ENCODE measurements at regions not wholly inside any gene's neighbourhood (a gene's known extent, or its start where the extent isn't known, plus 50 kb on each side); places are given as distances from the start of the nearest gene placed in this dataset.

DNA sequence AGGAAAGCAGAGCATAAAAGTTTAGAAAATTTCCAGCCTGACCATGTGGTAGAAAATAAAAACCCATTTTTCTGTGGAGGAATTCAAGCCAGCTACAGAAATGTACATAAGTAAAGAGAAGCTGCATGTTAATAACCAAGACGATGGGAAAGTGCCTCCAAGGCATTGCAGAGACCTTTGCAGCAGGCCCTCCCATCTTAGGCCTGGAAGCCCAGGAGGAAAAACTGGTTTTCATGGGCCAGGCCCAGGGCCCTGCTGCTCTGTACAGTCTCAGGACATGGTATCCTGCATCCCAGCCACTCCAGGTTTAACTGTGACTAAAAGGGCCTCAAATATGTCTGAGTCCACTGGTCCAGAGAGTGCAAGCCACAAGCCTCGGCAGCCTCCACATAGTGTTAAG is 754.8 kb upstream of the RIOK2 start:
- CTCF ChIA-PET: no interaction called here

DNA sequence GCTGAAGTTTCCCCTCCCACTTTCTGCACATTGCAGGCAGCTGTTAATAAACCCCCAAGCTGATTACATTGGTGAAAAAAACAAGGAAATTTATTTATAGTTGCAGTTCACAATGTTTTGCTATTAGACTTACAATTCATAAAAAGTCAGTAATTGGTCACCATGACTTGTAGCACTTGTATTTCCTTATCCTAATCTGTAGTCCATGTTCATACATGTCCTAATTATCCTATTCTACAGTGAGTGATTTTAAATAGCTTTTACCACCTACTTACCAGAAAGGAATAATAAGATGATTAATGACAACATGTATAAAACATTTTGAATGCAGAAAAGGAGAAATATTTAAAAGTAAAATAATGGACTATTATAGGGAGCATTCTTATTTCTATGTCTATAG is 760.0 kb upstream of the RIOK2 start:
- ChIA-PET POLR2A (no interaction called here), CTCF (no interaction called here)
- H3K27ac Mint-ChIP-seq: no peak overlapping the region
- DNase-seq: no peak
- no peaks in the 10 kb centered on the region for H3K9me3 Mint-ChIP-seq (ENCODE audit: insufficient read depth)
- no peaks in the 10 kb centered on the region for H3K4me1 Mint-ChIP-seq (ENCODE audit: low read depth)
- no peaks in the 10 kb centered on the region for H3K27me3 Mint-ChIP-seq (ENCODE audit: low read depth)
- H3K4me3 Mint-ChIP-seq: no peak overlapping the region
- no peaks in the 10 kb centered on the region for H3K36me3 Mint-ChIP-seq (ENCODE audit: low read depth)
- ATAC-seq: no peak

More for the DNA sequence above, 754.8 kb upstream of the RIOK2 start:
- POLR2A ChIA-PET: no interaction called here
- Mint-ChIP-seq H3K36me3 (ENCODE audit: low read depth) (no peaks in the 10 kb centered on the region), H3K9me3 (ENCODE audit: insufficient read depth) (no peaks in the 10 kb centered on the region), H3K27ac (no peak overlapping the region), H3K27me3 (ENCODE audit: low read depth) (no peaks in the 10 kb centered on the region), H3K4me3 (no peak overlapping the region), H3K4me1 (ENCODE audit: low read depth) (no peaks in the 10 kb centered on the region)
- DNase-seq: no peak
- no peak for ATAC-seq

DNA sequence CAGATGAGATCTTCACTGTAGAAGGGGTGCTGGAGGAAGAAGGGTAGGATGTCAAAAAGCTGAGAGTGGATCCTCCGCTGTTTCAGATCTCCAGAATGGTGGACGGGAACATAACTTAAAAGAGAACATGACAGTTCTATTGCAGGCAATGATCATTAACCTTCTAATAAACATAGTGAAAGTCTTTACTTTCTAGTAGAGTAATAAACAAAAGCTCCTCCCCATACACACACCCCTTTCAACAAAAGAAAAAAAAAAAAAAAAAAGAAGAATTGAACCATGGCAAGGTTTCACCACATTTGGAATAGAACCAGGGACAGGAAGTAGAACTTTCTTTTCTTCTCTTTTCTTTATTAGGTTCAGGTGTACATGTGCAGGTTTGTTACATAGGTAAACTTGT is 768.1 kb upstream of the RIOK2 start:
- DNase-seq (no peak), ATAC-seq (no peak)
- peaks cover 5% of the 10 kb centered on the region for H3K9me3 Mint-ChIP-seq (ENCODE audit: insufficient read depth)
- no peaks in the 10 kb centered on the region for H3K27me3 Mint-ChIP-seq (ENCODE audit: low read depth)
- CTCF ChIA-PET: no interaction called here
- H3K36me3 Mint-ChIP-seq (ENCODE audit: low read depth): no peaks in the 10 kb centered on the region
- no peaks in the 10 kb centered on the region for H3K4me1 Mint-ChIP-seq (ENCODE audit: low read depth)
- H3K4me3 Mint-ChIP-seq: no peak overlapping the region
- H3K27ac Mint-ChIP-seq: no peak overlapping the region
- POLR2A ChIA-PET: no interaction called here

DNA sequence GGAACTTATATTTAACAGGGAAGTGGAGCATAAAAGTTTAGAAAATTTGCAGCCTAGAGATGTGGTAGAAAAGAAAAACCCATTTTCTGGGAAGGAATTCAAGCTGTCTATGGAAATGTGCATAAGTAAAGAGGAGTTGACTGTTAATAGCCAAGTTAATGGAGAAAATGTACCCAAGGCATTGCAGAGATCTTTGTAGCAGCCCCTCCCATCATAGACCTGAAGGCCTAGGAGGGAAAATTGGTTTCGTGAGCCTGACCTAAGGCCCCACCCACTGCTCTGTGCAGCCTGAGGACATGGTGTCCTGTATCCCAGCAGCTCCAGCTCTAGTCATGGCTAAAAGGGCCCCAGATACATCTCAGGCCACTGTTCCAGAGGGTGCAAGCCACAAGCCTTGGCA is 772.4 kb upstream of the RIOK2 start:
- Mint-ChIP-seq H3K4me1 (ENCODE audit: low read depth) (no peaks in the 10 kb centered on the region), H3K4me3 (no peak overlapping the region), H3K9me3 (ENCODE audit: insufficient read depth) (peaks cover 5% of the 10 kb centered on the region), H3K36me3 (ENCODE audit: low read depth) (no peaks in the 10 kb centered on the region), H3K27me3 (ENCODE audit: low read depth) (no peaks in the 10 kb centered on the region), H3K27ac (no peak overlapping the region)
- CTCF ChIA-PET: no interaction called here
- no peak for DNase-seq
- no peak for ATAC-seq
- POLR2A ChIA-PET: no interaction called here

DNA sequence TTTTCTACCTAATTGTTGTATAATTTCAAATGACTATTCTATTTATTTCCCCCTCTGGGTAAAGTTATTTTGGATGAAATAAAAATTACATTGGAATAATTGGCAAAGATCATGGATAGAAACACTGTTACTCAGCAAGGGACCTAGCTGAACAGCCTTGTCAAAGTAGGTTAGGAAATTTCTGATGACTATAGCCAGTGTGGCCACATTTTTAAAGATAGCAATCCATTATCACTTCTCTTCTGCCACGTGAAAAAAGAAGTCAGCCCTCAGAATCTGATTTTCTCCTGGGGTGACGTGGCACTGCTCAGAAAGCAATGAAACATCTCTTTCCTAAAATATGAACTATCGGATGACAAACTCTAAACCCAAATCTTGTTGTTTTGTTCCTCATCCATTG is 784.2 kb upstream of the RIOK2 start:
- ATAC-seq: no peak
- CTCF ChIA-PET: no interaction called here
- no peaks in the 10 kb centered on the region for H3K27me3 Mint-ChIP-seq (ENCODE audit: low read depth)
- POLR2A ChIA-PET: no interaction called here
- H3K4me1 Mint-ChIP-seq (ENCODE audit: low read depth): no peaks in the 10 kb centered on the region
- no peak for DNase-seq
- no peak overlapping the region for H3K4me3 Mint-ChIP-seq
- no peak overlapping the region for H3K27ac Mint-ChIP-seq
- H3K36me3 Mint-ChIP-seq (ENCODE audit: low read depth): no peaks in the 10 kb centered on the region
- H3K9me3 Mint-ChIP-seq (ENCODE audit: insufficient read depth): no peaks in the 10 kb centered on the region

DNA sequence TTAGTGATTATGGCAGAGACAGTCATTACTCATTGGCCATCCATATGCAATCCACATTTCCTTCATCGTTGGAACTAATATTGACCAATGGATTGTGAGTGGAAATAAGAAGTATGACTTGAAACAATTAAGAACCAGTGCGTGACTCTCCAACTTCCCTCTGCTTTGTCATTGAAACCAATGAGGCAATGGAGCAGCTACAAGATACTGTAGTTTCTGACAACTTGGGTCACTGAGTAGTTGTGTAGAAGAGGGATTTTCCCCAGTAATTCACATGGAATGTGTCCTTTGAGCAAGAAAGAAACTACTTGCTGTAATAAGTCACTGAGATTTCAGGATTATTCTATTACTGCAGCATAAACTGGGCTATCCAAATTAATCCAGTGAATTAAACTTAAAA is 785.3 kb upstream of the RIOK2 start:
- Mint-ChIP-seq H3K36me3 (ENCODE audit: low read depth) (no peaks in the 10 kb centered on the region), H3K9me3 (ENCODE audit: insufficient read depth) (no peaks in the 10 kb centered on the region), H3K4me1 (ENCODE audit: low read depth) (no peaks in the 10 kb centered on the region), H3K27ac (no peak overlapping the region), H3K4me3 (no peak overlapping the region), H3K27me3 (ENCODE audit: low read depth) (no peaks in the 10 kb centered on the region)
- DNase-seq (no peak), ATAC-seq (no peak)
- ChIA-PET POLR2A (no interaction called here), CTCF (no interaction called here)

DNA sequence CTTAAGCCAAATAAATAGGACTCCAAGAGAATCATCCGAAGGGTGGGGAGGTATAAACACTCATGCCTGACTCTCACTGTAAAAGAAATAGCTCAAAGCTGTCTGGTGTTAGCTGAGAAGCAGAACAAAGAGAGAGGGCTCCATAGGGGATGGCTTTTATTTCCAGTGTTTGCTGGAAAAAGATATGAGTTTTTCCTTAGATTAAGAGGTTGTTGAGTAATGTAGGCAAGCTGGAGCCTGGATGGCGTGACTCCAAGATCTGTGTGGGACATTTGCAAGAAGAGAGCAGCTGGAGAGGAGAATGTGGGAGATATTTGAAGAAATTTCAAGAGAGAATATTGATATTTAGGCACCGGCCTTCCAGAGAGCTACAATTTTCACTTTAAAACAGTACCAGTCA is 793.7 kb upstream of the RGMB start:
- no peak overlapping the region for H3K4me3 Mint-ChIP-seq
- H3K27ac Mint-ChIP-seq: no peak overlapping the region
- ChIA-PET CTCF (interaction anchor here (1.1 kb wide), 1 partner anchor 749 kb away, joined by 3 read pairs; no protein-coding TSS in a partner anchor), POLR2A (no interaction called here)
- no peaks in the 10 kb centered on the region for H3K36me3 Mint-ChIP-seq (ENCODE audit: low read depth)
- ATAC-seq: no peak
- no peaks in the 10 kb centered on the region for H3K27me3 Mint-ChIP-seq (ENCODE audit: low read depth)
- DNase-seq: no peak
- H3K4me1 Mint-ChIP-seq (ENCODE audit: low read depth): no peaks in the 10 kb centered on the region
- no peaks in the 10 kb centered on the region for H3K9me3 Mint-ChIP-seq (ENCODE audit: insufficient read depth)

DNA sequence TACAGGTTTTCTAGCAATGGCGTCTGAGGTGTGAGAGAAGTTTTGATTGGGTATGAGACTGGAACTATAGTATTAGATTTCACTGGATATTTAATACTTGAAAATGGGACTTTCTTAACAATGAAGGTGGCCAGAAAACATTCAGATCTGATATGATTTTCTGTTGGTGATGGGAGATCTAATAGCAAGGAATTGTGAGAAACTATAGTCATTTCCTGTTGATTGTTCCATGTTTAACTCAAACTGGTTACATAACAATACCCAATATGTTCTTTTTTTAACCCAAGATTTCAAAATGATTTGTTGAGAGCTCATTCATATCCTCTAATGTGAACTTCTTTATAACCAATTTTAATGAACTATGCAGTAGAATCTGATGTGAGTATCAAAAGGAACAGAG is 793.2 kb upstream of the RGMB start:
- CTCF ChIA-PET: interaction anchor here (1.1 kb wide), 1 partner anchor 749 kb away, joined by 3 read pairs; no protein-coding TSS in a partner anchor

DNA sequence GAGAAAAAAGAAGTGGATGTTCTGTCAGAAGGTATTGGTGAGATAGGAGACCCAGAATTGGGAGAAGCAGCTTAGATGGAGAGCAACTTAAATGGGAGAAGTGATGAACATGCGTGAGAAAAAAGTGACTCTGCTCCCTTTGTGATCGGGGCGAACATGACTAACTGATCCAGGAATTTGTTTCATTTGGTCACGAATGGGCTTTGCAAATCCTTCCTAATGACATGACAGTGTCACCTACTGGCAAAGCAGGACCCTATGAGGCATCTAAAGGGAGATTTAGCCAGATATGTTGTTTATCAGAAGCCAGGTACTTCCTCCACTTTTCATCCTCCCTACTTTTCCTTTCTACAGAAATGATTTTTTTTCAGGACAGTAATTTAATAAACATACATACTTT is 787.4 kb upstream of the RGMB start:
- Mint-ChIP-seq H3K9me3 (ENCODE audit: insufficient read depth) (peaks cover 4% of the 10 kb centered on the region), H3K27ac (no peak overlapping the region), H3K36me3 (ENCODE audit: low read depth) (no peaks in the 10 kb centered on the region), H3K4me1 (ENCODE audit: low read depth) (no peaks in the 10 kb centered on the region), H3K27me3 (ENCODE audit: low read depth) (no peaks in the 10 kb centered on the region), H3K4me3 (no peak overlapping the region)
- ATAC-seq: no peak
- ChIA-PET CTCF (no interaction called here), POLR2A (no interaction called here)
- DNase-seq: no peak

More for the DNA sequence above, 793.2 kb upstream of the RGMB start:
- Mint-ChIP-seq H3K4me3 (no peak overlapping the region), H3K27me3 (ENCODE audit: low read depth) (no peaks in the 10 kb centered on the region), H3K9me3 (ENCODE audit: insufficient read depth) (no peaks in the 10 kb centered on the region), H3K27ac (no peak overlapping the region), H3K4me1 (ENCODE audit: low read depth) (no peaks in the 10 kb centered on the region), H3K36me3 (ENCODE audit: low read depth) (no peaks in the 10 kb centered on the region)
- DNase-seq: no peak
- POLR2A ChIA-PET: no interaction called here
- no peak for ATAC-seq

DNA sequence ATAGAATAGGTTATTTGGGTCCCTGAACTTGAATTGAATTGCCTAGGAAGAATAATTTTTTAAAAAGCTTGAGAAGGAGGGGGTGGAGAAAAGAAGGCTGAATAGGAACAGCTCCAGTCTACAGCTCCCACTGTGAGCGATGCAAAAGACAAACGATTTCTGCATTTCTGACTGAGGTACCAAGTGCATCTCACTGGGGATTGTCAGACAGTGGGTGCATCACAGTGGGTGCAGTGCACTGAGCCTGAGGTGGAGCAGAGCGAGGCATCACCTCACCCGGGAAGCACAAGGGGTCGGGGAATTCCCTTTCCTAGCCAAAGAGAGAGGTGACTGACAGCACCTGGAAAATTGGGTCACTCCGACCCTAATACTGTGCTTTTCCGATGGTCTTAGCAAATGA is 782.2 kb upstream of the RGMB start:
- Mint-ChIP-seq H3K4me3 (no peak overlapping the region), H3K4me1 (ENCODE audit: low read depth) (no peaks in the 10 kb centered on the region), H3K9me3 (ENCODE audit: insufficient read depth) (peaks cover 5% of the 10 kb centered on the region), H3K36me3 (ENCODE audit: low read depth) (no peaks in the 10 kb centered on the region), H3K27me3 (ENCODE audit: low read depth) (no peaks in the 10 kb centered on the region), H3K27ac (no peak overlapping the region)
- DNase-seq (no peak), ATAC-seq (no peak)
- CTCF ChIA-PET: no interaction called here
- POLR2A ChIA-PET: no interaction called here

DNA sequence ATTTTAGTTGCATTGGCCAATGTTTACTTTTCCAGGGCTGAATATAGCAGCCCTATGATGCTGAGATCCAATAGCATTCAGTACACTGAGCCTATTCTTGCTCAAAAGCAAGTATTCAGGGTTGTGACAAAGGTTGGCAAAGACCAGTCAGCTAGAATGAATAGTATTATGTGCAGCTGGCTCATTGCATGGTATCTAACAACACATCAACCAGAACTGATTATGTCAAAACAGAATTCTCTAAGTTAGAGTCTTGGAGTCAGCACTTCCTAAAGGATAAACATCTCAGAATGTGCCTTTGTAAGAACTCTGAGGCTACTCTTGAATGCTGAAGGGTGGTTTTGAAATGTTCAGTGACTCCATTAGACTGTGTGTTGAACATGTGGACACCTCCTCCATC is 774.5 kb upstream of the RGMB start:
- Mint-ChIP-seq H3K4me1 (ENCODE audit: low read depth) (no peaks in the 10 kb centered on the region), H3K27ac (no peak overlapping the region), H3K36me3 (ENCODE audit: low read depth) (no peaks in the 10 kb centered on the region), H3K27me3 (ENCODE audit: low read depth) (no peaks in the 10 kb centered on the region), H3K9me3 (ENCODE audit: insufficient read depth) (no peaks in the 10 kb centered on the region), H3K4me3 (no peak overlapping the region)
- no peak for DNase-seq
- no peak for ATAC-seq
- CTCF ChIA-PET: no interaction called here
- POLR2A ChIA-PET: no interaction called here

DNA sequence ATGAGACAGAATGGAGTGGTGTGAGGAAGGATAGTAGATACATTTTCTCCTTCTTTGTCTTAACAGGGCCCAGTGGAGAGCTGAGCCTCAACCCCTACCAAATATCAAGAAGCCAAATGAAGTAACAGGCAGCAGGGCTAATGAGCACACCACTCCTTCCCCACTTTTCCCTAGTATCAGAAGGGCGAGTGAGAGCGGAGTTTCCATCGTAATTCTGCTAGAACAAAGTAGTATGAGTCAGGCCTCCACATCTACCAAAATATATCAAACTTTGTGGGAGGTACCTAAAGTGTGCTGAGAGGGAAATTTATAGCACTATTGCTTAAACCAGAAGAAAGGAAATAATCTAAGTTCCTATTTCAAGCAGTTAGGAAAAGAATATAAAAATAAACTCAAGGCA is 769.0 kb upstream of the RGMB start:
- Mint-ChIP-seq H3K4me1 (ENCODE audit: low read depth) (no peaks in the 10 kb centered on the region), H3K36me3 (ENCODE audit: low read depth) (no peaks in the 10 kb centered on the region), H3K9me3 (ENCODE audit: insufficient read depth) (peaks cover 3% of the 10 kb centered on the region), H3K27me3 (ENCODE audit: low read depth) (no peaks in the 10 kb centered on the region), H3K4me3 (no peak overlapping the region), H3K27ac (no peak overlapping the region)
- no peak for DNase-seq
- ATAC-seq: no peak
- ChIA-PET CTCF (no interaction called here), POLR2A (no interaction called here)

DNA sequence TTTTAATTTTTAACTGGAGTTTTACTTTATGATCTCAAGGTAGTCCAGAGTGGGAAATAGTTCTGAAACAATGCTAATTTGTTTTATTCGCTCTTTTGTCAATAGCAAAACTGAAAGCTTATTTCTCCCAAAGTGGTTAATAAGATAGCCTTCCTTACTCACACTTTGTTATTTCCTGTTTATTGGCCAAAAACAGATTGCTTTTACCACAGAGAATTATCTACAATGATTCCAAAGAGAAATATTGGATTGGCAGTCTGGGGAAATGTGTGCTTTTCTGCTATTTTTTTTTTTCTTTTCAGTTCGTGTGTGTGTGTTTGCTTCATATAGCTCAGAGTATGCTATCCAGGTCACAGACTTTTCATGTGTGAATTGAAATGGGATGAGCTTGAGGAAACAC is 756.7 kb upstream of the RGMB start:
- DNase-seq (no peak), ATAC-seq (no peak)
- CTCF ChIA-PET: no interaction called here
- no peaks in the 10 kb centered on the region for H3K9me3 Mint-ChIP-seq (ENCODE audit: insufficient read depth)
- H3K4me1 Mint-ChIP-seq (ENCODE audit: low read depth): no peaks in the 10 kb centered on the region
- no peaks in the 10 kb centered on the region for H3K36me3 Mint-ChIP-seq (ENCODE audit: low read depth)
- no peak overlapping the region for H3K4me3 Mint-ChIP-seq
- no peak overlapping the region for H3K27ac Mint-ChIP-seq
- POLR2A ChIA-PET: no interaction called here
- no peaks in the 10 kb centered on the region for H3K27me3 Mint-ChIP-seq (ENCODE audit: low read depth)
